LNCaP clone FGC (cell line): ENCODE measurements at regions not wholly inside any gene's neighbourhood (a gene's known extent, or its start where the extent isn't known, plus 50 kb on each side); places are given as distances from the start of the nearest gene placed in this dataset.
"Not testable (repeated sequence)": the region's sequence is repeated elsewhere in the genome, so short reads cannot be mapped to it uniquely, and the experiment has no call there.

Source experiments
- DNase-seq: peaks from one replicate; pipeline ENCODE4 v3.0.0-alpha.2; 2011; ENCODE audit warnings: low read depth
- H3K4me3 ChIP-seq: 2 replicates; pipeline ENCODE4 v1.5.1; 2011; ENCODE audit warnings: mild to moderate bottlenecking, low read depth, low read length, control low read depth
- TF ChIP-seq, protein P1 (sequence below): IDR thresholded peaks from 2 replicates; pipeline ENCODE4 v1.5.1; 2012; ENCODE audit warnings: mild to moderate bottlenecking; ENCODE audit not compliant: control insufficient read depth, insufficient read depth; ENCODE audit errors: extremely low read depth

GRCh38 chr1:240722788-240723187, 110.8 kb upstream of the GREM2 start:
- H3K4me3 ChIP-seq, result no peak overlapping the region
- no peak for DNase-seq
- TF ChIP-seq, protein P1, sequence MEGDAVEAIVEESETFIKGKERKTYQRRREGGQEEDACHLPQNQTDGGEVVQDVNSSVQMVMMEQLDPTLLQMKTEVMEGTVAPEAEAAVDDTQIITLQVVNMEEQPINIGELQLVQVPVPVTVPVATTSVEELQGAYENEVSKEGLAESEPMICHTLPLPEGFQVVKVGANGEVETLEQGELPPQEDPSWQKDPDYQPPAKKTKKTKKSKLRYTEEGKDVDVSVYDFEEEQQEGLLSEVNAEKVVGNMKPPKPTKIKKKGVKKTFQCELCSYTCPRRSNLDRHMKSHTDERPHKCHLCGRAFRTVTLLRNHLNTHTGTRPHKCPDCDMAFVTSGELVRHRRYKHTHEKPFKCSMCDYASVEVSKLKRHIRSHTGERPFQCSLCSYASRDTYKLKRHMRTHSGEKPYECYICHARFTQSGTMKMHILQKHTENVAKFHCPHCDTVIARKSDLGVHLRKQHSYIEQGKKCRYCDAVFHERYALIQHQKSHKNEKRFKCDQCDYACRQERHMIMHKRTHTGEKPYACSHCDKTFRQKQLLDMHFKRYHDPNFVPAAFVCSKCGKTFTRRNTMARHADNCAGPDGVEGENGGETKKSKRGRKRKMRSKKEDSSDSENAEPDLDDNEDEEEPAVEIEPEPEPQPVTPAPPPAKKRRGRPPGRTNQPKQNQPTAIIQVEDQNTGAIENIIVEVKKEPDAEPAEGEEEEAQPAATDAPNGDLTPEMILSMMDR, result no peak

DNA sequence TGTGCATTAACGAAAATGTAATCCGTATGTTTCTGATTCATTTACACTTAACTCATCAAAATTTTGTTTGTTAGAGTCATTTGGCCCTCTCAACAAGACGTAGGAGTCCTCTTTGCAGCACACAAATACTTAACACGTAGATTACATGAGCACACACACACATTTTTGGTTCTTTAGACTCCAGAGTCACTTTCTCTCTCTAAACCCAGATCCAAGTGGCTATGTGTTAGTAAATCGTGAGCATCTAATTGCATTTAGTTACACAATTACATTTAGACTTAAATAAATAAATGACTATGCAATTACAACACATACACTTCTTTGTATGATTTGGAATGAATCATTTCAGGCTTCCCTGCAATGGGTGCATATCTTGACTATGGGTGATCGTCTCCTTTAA, 109.0 kb upstream of the GREM2 start:
- TF ChIP-seq, protein P1, result no peak
- H3K4me3 ChIP-seq, result no peak overlapping the region
- no peak for DNase-seq

DNA sequence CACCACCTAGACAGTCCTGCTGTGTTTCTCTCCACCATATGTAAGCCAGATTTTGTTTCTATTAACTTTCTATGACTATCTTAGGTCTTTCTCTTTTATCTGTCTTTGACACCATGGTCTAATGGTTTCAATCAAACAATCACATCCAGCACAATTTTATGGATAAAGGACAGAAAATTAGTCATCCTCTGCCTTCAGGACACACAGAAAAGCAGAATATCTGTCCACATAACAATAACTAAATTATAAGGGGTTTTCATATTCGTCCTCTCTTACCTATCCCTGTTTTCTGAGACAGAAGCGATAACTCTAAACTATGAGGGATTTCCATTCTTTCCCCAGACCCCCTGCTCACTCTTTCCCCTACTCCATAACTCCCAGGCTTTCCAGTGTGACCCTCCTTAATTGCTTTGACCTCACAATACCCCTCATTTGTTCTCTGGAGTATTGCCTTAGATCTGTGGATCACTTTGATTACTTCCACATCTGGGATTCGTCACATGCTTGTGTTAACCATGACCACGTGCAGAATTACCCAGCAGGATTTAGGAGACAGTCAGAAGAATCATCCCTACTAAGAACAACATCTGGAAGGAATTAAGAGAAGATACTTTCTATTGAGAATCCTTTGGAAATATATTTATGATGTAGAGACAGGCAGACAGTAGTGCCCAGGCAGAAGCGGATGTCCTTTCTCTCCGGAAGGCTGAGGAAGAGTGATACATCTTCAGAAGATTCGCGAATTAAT, 108.2 kb upstream of the GREM2 start:
- H3K4me3 ChIP-seq, result no peak overlapping the region
- TF ChIP-seq, protein P1, result no peak
- no peak for DNase-seq

DNA sequence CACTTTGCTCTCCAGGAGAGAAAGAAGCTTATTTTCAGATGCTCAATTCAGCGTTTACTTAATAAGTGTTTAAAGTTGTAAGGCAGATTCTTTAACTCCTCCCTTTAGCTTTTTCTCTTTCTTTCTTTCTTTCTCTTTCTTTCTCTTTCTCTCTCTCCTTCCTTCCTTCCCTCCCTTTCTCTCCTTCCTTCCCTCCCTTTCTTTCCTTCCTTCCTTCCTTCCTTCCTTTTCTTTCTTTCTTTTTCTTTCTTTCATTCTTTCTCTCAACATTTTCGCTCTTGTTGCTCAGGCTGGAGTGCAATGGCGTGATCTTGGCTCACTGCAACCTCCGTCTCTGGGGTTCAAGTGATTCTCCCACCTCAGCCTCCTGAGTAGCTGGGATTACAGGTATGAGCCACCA, 104.6 kb upstream of the GREM2 start:
- H3K4me3 ChIP-seq, result not testable (repeated sequence)

DNA sequence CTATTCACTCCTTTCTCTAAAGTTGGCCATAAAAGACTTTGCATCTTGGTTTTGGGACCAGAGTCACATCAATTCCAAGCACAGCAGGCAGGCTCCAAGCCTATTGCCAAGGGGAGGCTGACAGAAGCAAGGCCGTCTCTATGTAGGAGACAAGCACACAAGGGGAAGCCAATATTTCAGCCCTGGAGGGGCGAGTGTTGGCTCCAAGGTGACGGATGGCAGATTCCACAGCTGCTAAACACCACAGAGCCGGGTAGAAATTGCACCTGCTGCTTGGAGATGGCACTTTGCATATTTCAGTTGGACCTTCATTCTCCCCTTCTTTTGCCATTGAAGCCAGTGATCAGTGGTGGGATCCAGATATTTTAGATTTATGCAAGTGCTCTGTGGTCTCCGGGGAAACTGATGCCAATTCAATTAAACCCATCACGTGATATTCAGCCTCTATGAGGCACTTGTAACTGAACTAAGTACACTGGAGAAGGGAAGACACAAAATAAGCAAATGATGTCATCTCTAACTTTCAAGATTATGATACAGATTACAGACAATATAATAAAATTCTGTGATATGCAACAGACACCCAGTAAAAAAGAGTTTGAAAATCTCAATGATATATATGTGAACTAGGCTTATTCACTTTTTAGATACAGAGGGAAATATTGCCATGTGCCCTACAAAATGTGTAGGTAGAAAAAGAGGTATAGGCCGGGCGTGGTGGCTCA, 102.8 kb upstream of the GREM2 start:
- no peak for DNase-seq
- H3K4me3 ChIP-seq, result no peak overlapping the region
- TF ChIP-seq, protein P1, result no peak

More for the DNA sequence above, 104.6 kb upstream of the GREM2 start:
- DNase-seq, result not testable (repeated sequence)

- TF ChIP-seq, protein P1, result no peak
- no peak overlapping the region for H3K4me3 ChIP-seq
- no peak for DNase-seq
Observed at GRCh38 chr1:240712014-240712731, 100.2 kb upstream of the GREM2 start.

GRCh38 chr1:240711020-240711419, 99.1 kb upstream of the GREM2 start:
- H3K4me3 ChIP-seq, result no peak overlapping the region
- TF ChIP-seq, protein P1, result no peak
- no peak for DNase-seq
